GM21381 (cell line): ENCODE measurements at regions not wholly inside any gene's neighbourhood (a gene's known extent, or its start where the extent isn't known, plus 50 kb on each side); places are given as distances from the start of the nearest gene placed in this dataset.

Experiments used
- ATAC-seq: cut with Tn5 transposase; IDR thresholded peaks from one replicate; pipeline ENCODE4 v1.9.1; 2021; ENCODE audit warnings: mild to moderate bottlenecking, moderate library complexity; ENCODE audit not compliant: unreplicated experiment

DNA sequence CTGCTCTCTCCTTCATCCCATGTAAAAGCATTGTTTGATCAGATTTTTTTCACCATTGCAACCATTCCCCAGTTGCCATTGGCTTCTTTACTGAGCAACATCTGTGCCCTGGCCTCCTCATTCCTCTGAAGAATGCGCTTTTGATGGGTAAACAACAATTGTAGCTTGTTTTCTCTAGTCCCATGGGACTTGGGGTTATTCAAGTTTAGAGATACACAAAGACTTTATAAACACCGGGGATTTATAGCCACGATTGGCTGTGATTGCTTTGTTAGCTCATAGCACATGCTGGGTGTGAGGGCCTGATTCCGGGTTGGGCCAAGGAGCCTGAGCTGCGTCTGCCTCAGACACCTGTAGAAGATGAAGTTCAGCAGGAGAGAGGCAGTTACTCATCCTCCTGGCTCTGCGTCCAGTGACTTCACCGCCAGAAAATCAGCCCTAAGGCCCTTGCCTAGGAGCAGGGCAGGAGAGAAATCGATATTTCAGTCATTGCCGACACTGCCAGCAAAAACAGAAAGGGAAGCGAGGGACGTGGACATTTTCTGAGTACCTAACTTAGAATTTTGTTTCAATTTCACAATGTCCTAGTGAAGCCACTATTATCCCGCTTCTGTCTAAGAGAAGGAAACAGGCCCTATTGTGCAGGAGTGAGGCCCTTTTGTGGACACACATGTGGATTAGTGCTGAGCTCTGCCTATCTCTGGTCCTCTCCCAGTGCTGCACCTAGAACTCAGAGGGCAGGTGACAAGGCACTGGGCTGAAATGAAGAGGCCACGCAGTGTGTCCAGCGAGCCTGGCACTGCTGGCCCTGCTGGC lies 159.8 kb upstream of the USP24 start:
- no peak for ATAC-seq

DNA sequence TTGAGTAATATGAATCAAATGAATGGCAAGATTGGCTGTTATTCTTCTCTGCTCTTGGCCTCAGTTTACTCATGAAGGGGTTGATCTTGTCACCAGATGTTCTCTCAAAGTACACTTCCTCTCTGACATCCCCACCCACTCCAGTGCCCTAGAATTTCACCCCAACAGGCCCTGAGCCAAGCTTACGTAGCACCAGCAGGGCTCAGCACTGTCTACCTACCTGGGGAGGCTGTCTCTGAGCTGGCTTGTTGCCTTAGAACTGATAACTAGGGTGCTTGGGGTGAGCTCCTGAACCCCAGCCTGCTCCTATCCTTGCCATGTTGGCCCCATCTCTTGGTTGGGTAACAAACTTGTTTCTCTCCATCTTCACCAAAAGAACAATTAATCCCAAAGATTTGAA lies 159.1 kb upstream of the USP24 start:
- no peak for ATAC-seq

DNA sequence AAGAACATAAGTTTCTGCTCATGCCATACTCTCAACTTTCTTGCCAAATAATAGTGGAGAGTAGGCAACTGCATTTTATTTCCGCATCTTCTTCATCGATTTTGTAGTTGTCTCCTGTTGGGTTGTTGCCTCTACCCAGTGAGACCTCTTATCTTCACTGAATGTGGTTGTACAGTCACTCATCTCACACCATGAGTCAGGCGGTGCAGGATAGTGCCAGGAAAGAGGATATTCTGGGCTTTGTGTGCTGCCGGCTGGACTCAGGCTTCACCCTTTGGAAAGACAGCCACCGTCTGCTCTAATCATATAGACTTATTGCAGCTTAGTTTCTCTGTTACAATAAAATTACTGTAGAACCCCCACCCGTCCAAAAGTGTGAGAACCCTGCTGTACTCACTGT lies 154.3 kb upstream of the USP24 start:
- ATAC-seq: no peak

DNA sequence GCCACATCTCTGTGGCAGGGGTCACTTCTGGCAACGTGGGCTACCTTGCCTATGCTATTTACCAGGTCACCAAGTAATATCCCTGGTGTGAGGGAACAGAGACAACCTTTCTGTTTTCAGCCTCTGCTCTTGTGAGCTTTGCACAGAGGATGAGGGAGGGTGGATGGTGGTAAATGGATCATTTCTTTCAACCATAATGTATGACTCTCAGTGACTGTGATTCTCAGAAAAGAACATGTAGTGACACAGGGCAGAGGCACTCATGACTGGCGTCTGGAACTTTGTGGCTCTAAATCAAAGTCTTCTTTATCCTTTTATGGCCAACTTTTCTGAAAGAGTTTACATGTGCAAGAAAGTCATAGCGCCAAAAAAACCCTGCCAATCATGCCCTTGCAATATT lies 153.5 kb upstream of the USP24 start:
- no peak for ATAC-seq

DNA sequence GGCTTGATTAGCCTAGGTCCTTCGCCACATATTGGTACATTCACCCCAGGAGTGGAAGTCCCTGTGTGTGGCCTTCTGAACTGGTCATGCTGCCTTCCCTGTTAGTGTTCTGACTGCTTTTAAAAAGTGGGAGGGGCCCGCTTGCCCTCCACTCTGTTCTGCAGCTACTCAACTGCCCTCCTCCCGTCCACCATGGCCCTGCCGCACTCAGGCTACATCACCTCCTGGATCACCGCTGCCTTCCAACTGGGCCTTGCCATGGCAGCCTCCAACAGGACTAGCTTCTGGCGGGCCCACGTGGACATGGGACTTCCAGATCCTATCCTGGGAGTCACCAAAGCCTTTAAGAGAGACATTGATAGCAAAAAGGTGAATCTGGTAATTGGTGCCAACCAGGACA lies 152.1 kb upstream of the USP24 start:
- ATAC-seq: no peak

DNA sequence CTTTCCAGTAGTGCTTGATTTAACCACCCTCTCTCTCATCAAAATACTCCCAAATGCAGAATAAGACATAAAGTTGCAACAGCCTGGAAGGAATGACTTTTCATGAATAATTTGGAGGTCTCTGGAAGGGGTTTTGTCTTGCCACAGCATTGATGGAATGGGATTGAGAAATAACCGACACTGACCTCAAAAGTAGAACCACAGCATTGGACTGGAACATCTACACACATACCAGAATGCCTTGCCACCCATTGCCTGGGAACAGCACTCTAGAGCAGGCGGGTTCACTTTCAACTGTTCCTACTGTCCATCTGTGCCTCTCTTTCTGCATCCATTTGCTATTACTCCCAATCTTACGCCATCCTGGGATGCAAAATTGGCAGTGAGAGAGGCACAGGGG lies 149.1 kb upstream of the USP24 start:
- no peak for ATAC-seq

DNA sequence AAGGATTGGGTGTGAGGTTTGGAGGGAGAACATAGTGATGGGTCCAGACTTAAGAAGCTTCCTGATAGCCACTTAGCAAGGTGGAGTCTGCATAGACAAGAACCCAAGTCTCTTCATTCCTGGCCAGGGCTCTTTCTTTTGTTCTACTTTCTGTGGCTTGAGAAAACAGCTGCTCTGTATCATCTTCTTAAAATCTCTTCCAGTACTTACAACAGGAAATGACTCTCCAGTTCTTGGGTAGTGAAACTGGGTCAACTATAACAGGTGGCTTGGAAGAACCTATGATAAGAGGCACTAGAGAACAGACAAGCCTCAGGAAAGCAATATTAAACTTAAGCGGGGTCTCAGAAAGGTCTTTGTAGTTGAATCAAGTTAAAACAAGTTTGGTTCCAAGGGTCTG lies 148.1 kb upstream of the USP24 start:
- no peak for ATAC-seq

DNA sequence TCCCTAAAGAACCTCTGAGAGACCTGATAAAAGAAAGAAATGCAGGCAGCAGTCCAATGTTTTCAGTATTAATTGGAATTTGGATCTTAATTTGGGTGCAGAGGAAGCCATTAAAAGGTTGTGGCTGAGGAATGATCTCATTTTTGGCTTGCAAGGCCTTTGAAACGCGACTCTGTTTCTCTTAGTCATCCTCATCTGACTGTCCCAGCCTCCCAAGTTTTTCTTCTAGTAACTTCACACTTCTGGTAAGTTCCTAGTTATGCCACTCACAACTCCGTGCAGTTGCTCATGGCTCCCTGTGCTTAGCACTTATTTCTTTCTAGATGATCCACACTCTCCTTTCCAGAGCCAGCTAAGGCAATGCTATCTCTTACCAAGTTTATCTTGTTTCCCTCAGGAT lies 147.4 kb upstream of the USP24 start:
- ATAC-seq: no peak

DNA sequence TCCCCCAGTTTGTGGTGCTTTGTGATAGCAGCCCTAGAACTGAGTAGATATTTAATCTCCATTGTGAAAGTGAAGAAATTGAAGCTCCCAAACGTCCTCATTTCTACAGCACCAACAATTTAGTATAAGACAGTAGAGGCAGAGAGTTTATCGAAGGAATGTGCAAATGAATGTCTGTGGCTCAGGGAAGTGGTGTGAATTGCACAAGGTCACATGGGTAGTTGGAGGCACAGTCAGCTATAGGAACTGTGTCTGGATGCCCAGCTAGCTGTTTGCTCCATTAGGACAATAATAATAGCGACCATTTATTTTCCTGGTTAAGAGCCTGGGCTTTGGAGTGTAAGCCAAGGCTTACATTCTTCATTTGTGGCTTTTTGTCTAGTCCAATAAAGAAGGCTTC lies 144.4 kb upstream of the USP24 start:
- no peak for ATAC-seq

DNA sequence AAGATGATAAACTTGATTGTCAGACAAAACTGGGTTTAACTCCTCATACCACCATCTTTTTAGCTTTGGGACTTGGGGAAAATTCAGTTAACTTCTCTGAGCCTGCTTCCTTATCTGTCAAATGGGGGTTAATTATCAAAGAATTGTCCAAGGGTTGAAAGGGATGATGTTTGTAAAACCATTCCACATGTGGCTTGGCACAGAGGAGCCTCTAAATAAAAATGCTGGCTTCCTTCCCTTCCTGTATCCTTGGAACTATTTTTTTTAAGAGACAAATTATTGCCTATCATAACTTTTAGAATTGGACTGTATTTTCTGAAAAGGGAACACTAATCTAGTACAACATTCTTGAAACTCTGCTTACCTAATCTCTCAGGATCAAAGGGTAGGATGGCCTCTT lies 143.4 kb upstream of the USP24 start:
- ATAC-seq: no peak

DNA sequence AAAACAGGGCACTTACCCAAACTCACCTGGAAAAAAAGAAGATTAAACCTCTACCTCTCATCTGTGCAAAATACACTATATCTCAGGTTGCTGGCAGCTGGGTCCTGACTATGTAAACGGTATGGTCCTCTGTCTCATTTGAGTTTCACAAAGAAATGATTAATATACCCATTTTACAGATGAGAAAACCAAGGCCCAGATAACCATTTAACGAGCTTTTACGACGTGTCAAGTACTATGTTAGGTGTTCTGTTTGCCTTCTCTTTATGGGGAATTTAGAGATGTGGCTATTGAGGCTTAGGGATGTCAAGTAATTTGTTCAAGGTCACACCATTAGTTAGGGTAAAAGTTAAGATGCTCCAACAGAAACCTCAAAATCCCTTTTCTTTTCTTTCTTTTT lies 140.4 kb upstream of the USP24 start:
- no peak for ATAC-seq

DNA sequence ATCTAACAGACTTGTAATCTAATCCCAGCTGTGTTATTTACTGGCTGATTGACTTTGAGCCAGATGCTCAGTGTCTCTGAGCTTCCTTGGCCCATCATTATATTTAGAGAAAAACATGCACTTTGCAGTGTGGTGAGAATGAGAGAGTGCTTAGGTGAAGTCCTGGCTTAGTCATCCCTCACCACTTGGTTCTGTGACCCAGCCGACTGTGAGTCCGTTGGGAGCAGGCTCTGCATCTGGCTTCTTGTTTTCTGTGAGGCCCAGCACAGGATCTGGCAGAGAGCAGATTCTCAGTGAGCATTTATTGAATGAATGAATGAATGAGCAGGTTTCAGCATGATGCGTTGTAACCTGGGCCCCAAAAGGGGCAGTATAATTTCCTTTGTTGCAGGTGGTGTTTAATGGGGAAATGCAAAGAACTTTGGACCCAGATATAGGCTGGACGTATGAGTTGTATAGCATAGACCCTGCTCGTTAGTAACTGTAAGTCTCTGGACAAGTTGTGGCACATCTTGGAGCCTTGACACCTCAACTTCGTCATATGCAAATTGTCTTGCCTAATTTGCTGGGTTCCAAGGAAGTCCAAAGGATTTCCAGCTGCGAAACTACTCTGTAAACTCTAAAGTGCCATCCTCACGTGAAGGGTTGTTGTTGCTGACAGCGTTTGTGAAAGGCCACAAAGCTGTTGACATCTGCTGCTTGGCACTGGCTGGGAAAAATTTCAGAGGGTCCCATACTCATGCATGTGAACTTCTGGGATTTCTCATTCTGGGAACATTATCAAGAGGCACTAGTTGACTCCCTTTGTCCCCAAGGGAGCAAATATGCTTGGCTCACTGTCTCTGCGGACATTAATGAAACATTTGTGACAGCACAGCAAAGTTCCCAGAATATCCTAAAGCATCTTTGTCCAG lies 138.8 kb upstream of the USP24 start:
- no peak for ATAC-seq

DNA sequence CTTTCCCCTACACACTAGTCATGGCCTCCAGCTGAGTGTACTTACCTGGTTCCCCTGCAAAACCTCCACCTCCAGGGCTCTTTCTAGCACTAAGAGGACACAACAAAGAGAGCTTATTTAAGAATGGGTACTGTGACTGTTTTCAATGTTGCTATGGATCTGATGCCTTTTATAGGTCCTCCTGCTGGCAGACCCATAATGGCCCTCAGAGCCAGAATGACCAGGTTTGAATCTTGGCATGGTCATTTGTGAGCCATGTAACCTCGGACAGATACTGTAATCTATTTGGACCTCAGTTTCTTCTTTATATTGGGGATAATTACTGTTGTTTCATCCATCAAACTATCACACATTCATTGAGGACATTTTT lies 137.6 kb upstream of the USP24 start:
- no peak for ATAC-seq

DNA sequence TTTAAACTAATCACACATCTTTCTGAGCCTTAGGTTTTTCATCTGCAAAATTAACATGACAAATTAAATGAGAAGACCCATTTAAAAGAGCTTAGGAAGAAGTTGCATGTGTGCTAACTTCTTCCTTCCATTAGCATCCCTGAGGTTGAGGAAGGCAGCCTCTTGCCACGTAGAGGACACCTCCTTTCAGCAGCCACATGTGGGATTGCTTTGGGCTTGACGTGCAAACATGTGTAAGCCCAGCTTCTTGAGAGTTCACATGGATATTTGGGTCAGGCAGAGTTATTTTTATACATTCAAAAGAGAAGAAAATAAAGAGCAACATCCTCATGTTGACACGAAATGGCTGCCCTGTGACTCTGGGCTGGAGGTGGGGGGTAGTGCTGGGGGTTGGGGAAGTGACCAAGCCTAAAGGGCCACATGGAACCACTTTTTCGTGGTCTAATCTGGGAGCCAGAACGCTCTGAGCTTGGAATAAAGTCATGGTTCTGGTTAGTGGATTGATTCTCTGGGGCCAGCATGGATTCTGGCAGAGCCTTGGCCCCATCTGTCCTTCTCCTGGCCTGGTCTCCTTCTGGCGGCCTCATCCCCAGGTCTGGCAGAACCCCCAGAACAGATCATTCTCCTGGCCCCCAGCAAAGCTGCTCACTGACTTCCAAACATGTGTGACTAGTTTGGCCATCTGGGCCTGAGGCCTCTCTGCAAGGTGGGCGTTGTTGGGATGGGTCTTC lies 137.1 kb upstream of the USP24 start:
- no peak for ATAC-seq

DNA sequence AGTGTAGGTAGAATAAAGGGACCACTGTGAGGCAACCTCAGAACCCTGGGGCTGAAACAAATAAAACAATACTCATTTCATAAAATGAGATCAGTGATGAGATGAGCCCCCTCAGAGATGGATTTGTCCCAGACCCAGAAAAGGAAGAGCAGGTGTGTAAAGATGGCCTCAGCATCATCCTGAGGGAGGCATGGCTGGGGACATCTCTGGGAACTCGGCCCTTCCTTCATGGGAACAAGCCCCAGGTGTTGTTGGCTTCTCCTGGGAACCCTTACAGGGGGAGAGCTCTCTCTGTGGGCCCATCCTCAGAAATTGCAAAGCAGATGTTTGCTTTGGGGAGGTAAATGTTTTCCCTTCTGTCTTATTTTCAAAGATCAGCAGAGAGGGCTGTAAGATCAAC lies 133.2 kb upstream of the USP24 start:
- ATAC-seq: no peak

DNA sequence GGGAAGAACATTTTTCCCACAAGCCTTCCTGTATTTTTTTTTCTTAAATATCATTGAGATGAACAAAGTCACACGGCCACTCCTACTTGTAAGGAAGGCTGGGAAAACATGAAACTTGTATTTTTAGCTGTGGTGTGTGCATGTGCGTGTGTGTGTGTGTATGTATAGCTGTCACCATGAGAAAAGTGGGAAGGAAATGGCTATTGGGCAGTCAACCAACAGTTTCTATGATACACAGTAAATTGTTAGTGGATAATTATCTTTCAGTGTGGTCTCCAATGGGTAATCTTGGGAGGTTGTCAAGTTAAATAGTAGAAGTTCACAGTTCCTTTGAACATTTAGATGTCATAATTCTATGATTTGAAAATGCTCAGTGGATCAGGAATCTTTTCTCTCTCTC lies 132.7 kb upstream of the USP24 start:
- no peak for ATAC-seq

DNA sequence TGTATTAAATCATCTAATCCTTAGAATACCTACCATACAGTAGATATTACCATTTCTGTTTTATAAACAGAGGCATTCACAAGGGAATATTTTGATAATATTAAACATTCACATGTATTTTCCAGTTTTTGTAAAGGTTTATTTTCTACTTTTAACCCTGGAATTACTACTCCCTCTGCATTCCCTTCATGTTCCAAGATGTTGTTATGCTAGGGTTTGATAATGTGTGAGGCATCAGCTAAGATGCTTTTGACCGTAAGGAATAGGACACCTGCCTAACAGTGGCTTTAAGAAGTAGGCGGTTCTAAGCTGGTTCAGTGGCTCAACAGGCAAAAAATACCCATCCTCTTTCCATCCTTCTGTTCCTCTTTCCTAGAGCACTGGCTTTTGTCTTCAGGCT lies 131.9 kb upstream of the USP24 start:
- no peak for ATAC-seq

DNA sequence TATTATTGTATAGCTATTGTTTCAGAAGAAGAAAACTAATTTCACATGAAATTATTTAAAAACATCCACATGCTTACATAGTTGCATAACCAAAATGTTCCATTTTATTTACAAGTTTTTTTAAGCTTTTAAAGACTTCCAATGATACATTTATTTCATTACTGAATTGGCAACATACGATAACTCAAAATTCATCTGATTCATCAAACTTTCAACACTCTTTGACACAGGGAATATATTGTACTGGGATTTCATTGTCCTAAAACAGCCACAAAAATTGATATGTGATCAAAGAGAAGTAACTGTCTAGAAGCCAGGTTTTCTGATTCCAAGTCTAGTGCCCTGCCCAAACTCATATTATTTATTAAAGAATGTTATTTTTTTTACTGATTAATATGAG lies 131.4 kb upstream of the USP24 start:
- ATAC-seq: no peak

DNA sequence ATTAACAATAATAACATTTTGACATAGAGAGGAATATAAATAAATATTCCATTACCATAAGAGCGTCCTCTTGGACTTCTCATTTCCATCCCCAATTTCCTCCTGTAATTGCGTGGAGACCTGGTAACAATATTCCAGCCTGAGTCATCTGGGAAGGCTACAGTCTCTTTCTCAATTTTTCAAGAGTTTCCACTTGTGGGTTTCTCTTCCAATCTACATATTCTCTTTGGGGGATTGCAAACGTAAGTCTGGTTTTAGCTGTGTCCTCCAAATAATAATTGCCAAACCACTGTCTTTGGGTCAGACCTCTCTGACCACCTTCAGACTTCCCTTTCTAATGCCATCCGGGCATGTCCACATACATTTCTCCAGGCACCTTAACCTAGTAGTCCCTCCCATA lies 124.5 kb upstream of the USP24 start:
- ATAC-seq: no peak

DNA sequence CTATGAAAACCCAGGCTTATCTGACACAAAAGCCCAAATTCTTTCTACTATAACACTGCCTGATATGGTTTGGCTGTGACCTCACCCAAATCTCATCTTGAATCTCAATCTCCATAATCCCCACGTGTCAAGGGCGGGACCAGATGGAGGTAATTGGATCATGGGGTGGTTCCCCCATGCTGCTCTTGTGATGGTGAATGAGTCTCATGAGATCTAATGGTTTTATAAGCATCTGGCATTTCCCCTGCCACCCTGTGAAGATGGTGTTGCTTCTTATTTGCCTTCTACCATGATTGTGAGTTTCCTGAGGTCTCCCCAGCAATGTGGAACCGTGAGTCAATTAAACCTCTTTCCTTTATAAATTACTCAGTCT lies 123.3 kb upstream of the USP24 start:
- peak; percentile 16 for ATAC-seq

DNA sequence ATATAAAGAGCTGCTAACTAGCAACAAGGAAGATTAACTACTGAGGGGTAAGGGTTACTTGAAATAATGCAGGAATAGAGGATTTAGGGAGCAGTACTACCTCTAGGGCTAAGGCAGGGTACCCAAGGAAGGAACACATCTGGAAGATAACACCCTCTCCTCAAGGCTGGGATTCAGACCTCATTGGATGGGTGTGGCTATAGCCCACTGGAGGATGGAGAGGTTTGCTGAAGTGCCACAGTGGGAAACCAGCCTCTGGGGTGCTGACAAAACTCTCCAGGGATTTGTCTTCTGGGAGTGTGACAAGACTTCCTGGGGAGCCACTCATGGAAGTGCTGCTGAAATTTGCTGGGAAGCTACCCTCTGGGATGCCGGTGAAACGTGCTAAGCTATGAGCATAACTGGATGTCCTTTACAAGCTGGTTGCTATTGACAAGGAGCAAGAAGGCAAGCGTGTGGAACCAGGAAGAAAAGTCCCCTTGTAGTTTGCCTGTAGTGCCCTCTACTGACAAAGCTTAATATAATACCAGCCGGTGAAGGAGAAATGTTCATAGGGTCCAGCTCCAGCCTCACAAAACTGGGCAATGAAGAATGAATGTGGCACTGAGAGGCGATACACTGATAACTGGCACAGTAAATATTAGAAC lies 122.8 kb upstream of the USP24 start:
- peak; percentile 74 for ATAC-seq
